Uterus (tissue), 2 donors: ENCODE measurements at regions not wholly inside any gene's neighbourhood (a gene's known extent, or its start where the extent isn't known, plus 50 kb on each side); places are given as distances from the start of the nearest gene placed in this dataset.

Source experiments
- POLR2A ChIP-seq, 2 donors: fragments of 450-650 bp; IDR thresholded peaks; one replicate each; pipeline ENCODE4 v1.6.1; 2016; ENCODE audit warnings: antibody characterized with exemption in 2 of 2, mild to moderate bottlenecking in 1 of 2, moderate library complexity in 1 of 2
- TF ChIP-seq, protein P1 (sequence below), 4 experiments: fragments of 200-600 bp in 2 of 4; fragments of 450-650 bp in 2 of 4; sonication (generic) in 2 of 4; IDR thresholded peaks; one replicate each; pipeline ENCODE4 v1.5.1; 2016 to 2019; ENCODE audit warnings: antibody characterized with exemption in 4 of 4, mild to moderate bottlenecking in 2 of 4, moderate library complexity in 1 of 4

DNA sequence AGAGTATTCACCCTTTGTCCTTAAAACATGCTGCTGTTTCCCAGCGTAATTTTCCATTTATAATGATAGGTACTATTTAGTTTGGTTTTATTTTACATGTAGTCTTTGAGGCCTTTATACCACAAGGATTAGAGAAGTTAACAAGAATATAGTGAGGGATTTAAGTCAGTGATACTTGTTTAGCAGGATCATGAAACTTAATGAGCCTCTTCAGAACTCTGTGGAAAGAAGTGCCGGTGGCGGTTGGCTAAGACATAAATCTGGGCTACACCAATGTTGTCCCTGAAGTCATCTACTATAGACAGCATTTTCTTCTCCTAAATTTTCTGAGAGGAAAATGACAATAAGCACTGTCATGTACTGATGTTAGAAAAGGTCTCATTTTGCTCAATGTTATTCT lies 1226.0 kb upstream of the SEL1L start:
- TF ChIP-seq POLR2A (IDR thresholded peaks at IDR 0.05), result no peak
- TF ChIP-seq, protein P1, sequence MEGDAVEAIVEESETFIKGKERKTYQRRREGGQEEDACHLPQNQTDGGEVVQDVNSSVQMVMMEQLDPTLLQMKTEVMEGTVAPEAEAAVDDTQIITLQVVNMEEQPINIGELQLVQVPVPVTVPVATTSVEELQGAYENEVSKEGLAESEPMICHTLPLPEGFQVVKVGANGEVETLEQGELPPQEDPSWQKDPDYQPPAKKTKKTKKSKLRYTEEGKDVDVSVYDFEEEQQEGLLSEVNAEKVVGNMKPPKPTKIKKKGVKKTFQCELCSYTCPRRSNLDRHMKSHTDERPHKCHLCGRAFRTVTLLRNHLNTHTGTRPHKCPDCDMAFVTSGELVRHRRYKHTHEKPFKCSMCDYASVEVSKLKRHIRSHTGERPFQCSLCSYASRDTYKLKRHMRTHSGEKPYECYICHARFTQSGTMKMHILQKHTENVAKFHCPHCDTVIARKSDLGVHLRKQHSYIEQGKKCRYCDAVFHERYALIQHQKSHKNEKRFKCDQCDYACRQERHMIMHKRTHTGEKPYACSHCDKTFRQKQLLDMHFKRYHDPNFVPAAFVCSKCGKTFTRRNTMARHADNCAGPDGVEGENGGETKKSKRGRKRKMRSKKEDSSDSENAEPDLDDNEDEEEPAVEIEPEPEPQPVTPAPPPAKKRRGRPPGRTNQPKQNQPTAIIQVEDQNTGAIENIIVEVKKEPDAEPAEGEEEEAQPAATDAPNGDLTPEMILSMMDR (IDR thresholded peaks at IDR 0.05), result no peak
